WERI-Rb-1 (cell line): ENCODE measurements at regions not wholly inside any gene's neighbourhood (a gene's known extent, or its start where the extent isn't known, plus 50 kb on each side); places are given as distances from the start of the nearest gene placed in this dataset.
A peak's percentile ranks its signal among the peaks of the same experiment; 100 is the strongest.

Source experiments
- DNase-seq: peaks from one replicate; pipeline ENCODE4 v3.0.0-alpha.2; 2020
- H3K27ac ChIP-seq: fragments of 250-450 bp; sonication (Bioruptor Pico); 2 replicates; pipeline ENCODE4 v1.5.1; 2020; ENCODE audit warnings: mild to moderate bottlenecking, moderate library complexity
- H3K27me3 ChIP-seq: fragments of 250-450 bp; sonication (Bioruptor Pico); 2 replicates; pipeline ENCODE4 v1.5.1; 2021; ENCODE audit warnings: mild to moderate bottlenecking, low read depth, moderate library complexity; ENCODE audit not compliant: insufficient read depth, severe bottlenecking
- H3K36me3 ChIP-seq: fragments of 250-450 bp; sonication (Bioruptor Pico); 2 replicates; pipeline ENCODE4 v1.5.1; 2020; ENCODE audit warnings: mild to moderate bottlenecking, moderate library complexity
- H3K4me3 ChIP-seq: 2 replicates; pipeline ENCODE4 v1.5.1; 2011; ENCODE audit warnings: low read depth, mild to moderate bottlenecking, control low read depth, low read length
- H3K9me3 ChIP-seq: fragments of 250-450 bp; sonication (Bioruptor Pico); 2 replicates; pipeline ENCODE4 v1.5.1; 2021; ENCODE audit warnings: mild to moderate bottlenecking, moderate library complexity; ENCODE audit not compliant: severe bottlenecking
- TF ChIP-seq, protein P1 (sequence below): IDR thresholded peaks from 2 replicates; pipeline ENCODE4 v1.5.1; 2011; ENCODE audit warnings: low read depth, mild to moderate bottlenecking, control low read depth, inconsistent platforms, low read length

DNA sequence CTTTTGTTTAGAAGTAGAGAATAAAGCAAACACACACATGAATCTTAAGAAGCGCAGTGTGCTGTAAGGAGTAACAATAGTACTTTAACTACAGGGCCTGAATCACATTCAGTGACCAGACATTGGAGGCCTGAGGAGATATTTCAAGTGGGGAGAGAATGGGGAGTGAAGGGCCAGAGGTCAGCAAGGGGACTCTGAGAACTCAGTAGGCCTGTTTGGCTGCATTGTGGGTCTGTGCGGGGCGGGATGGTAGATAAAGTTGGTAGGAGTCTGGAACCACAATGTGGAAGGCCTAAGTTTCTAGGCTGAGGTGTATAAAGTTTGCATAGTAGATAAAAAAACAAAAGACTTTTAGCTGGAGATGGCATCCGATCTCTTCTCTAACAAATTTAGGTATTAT is 52.7 kb upstream of the WLS start:
- no peak for DNase-seq
- TF ChIP-seq, protein P1, sequence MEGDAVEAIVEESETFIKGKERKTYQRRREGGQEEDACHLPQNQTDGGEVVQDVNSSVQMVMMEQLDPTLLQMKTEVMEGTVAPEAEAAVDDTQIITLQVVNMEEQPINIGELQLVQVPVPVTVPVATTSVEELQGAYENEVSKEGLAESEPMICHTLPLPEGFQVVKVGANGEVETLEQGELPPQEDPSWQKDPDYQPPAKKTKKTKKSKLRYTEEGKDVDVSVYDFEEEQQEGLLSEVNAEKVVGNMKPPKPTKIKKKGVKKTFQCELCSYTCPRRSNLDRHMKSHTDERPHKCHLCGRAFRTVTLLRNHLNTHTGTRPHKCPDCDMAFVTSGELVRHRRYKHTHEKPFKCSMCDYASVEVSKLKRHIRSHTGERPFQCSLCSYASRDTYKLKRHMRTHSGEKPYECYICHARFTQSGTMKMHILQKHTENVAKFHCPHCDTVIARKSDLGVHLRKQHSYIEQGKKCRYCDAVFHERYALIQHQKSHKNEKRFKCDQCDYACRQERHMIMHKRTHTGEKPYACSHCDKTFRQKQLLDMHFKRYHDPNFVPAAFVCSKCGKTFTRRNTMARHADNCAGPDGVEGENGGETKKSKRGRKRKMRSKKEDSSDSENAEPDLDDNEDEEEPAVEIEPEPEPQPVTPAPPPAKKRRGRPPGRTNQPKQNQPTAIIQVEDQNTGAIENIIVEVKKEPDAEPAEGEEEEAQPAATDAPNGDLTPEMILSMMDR = no peak
- Histone ChIP-seq H3K36me3 (no peaks in the 10 kb centered on the region), H3K9me3 (no peaks in the 10 kb centered on the region), H3K27ac (no peak overlapping the region), H3K4me3 (no peak overlapping the region), H3K27me3 (no peaks in the 10 kb centered on the region)

- no peak overlapping the region for H3K4me3 ChIP-seq
- TF ChIP-seq, protein P1 = 0 out of 2 replicates have a peak, but pooled peaks have one; percentile 13
- H3K27ac ChIP-seq = no peak overlapping the region
- H3K36me3 ChIP-seq = no peaks in the 10 kb centered on the region
- H3K9me3 ChIP-seq = no peaks in the 10 kb centered on the region
- DNase-seq = no peak
- H3K27me3 ChIP-seq = no peaks in the 10 kb centered on the region
Observed at GRCh38 chr1:68281946-68282615, 49.8 kb upstream of the WLS start.
